ENCODE measurements at regions not wholly inside any gene's neighbourhood (a gene's known extent, or its start where the extent isn't known, plus 50 kb on each side); places are given as distances from the start of the nearest gene placed in this dataset.

DNA sequence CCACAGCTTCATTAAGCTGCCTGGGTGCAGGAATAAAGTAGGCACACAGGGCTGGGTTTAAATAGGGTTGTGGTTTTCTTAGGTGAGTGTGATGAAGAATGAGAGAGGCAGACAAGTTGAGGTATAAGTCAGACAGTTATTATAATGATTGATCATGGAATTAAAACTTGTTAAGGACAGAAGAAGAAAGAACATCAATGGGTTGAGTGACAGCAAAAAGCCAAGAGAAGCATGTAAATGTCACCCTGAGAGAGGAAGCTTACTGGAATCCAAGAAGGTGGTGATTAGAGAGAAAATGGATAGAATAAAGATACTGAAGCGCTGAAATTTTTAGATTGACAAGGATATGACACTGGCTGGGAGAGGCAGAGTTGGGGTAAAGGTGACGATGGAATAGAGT is 325.2 kb upstream of the SLITRK1 start:
- intact Hi-C loops (cut with DNase I, micrococcal nuclease), result no loop called here
- DNase-seq, result no peak
- ATAC-seq, result no peak

GRCh38 chr13:84200971-84201370 is 318.7 kb upstream of the SLITRK1 start:
- intact Hi-C loops (cut with DNase I, micrococcal nuclease), result no loop called here
- DNase-seq (no peak), ATAC-seq (no peak)

- intact Hi-C loops (cut with DNase I, micrococcal nuclease), result no loop called here
- no peak for DNase-seq
- ATAC-seq, result no peak
Observed at GRCh38 chr13:84192125-84192524, 309.9 kb upstream of the SLITRK1 start.

GRCh38 chr13:84191139-84191538 is 308.9 kb upstream of the SLITRK1 start:
- ATAC-seq (no peak), DNase-seq (no peak)
- intact Hi-C loops (cut with DNase I, micrococcal nuclease), result no loop called here

GRCh38 chr13:84187626-84188025 is 305.4 kb upstream of the SLITRK1 start:
- intact Hi-C loops (cut with DNase I, micrococcal nuclease), result no loop called here
- DNase-seq (no peak), ATAC-seq (no peak)

DNA sequence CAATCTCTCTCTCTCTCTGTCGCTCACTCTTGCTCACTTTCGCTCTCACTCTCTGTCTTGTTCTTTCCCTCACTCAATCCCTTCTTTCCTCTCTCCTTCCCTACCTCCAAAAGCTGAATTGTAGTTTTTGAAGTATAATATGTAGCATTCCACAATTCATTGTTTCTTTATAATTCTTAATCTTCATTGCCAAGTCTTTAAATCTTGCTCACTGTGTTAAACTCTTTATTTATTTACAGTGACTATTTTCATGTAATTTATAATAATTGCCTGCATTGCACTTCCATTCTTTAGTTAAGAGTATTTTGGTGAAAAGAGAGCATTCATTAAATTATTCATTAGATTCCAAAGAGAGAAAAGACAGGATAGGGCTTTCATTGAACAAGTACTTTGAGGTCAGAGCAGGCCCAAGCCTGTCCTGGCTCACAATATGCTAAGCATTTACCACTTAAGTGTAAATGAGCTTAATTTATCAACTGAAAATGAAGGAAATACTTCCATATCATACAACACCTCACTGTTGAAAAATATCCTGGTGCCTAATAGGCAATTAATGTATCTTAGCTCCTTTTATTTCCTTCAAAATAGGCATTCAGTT is 257.4 kb upstream of the SLITRK1 start:
- DNase-seq (no peak), ATAC-seq (no peak)
- intact Hi-C loops (cut with DNase I, micrococcal nuclease), result no loop called here

DNA sequence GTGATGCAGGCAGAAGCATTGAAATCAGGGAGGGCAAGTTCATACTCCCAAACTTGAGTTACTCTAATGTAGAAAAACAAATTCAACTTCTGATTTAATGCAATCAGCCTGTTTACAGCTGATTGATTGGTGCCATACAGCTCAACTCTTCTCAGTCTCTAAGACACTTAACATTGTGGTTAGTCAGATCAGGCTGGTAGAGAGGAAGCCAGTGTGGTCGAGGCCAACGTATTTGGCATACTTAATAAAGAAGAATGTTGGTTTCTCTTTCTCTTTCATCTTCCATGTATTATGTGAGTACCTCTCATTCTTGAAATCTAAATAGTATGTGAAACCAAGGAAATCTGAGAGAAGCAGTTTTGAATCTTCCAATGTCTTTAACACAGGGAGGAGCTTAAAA is 255.0 kb upstream of the SLITRK1 start:
- peak in 1 of 2 donors; percentile 12 for DNase-seq
- ATAC-seq, result no peak

DNA sequence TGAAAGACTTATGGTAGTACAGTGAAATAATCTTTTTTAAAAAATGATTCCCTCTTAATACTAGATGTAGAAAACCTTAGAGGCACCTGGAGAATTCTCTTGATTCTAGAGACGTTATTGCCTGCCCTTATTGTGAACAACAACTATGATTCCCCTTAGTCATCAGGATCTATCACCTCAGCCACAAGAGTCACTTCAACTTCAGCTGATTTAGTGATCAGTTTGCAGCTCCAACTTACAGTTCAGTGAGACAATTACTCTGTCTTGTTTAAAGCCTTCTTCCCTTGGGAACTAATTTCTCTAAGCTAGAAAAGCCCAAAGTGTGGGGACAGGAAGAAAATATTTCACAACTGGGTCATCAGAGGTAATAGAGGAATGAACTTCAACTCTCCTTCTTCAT is 254.3 kb upstream of the SLITRK1 start:
- intact Hi-C loops (cut with DNase I, micrococcal nuclease), result no loop called here
- ATAC-seq (no peak), DNase-seq (no peak)

More for the DNA sequence above, 255.0 kb upstream of the SLITRK1 start:
- intact Hi-C loops (cut with DNase I, micrococcal nuclease), result no loop called here

DNA sequence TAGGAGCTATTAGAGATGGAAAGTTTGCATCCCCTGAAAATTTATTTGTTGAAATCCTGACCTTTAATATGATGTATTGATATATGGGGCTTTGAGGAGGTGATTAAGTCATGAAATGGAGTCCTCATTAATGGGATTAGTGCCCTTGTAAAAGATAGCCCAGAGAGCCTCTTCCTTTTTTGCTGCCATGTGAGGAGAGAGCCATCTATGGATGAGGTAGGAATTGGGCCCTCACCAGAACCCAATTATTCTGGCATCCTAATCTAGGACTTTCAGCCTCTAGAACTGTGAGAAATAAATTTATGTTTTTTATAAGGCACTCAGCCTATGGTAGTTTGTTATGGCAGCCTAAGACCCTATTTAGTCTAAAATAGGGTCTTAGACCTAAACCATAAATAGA is 250.2 kb upstream of the SLITRK1 start:
- intact Hi-C loops (cut with DNase I, micrococcal nuclease), result no loop called here
- DNase-seq, result no peak
- no peak for ATAC-seq

DNA sequence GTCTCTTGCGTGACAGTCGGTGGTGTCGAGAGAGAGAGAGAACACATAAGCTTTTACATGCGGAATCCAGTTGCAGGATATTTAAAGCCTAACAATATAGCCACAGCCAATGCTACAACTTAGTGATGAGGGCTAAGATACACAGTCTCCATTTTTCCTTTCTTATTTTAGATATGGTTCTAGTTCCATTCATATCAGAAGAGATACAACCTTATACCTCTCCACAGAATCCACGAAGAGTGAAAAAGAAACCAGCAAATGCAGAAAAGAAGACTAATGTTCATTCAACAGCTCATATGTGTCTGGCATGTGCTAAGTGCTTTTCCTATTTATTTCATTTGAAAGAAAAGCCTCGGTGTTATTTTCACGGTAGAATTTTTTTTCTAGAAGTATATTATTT is 249.0 kb upstream of the SLITRK1 start:
- no peak for ATAC-seq
- intact Hi-C loops (cut with DNase I, micrococcal nuclease), result no loop called here
- no peak for DNase-seq

DNA sequence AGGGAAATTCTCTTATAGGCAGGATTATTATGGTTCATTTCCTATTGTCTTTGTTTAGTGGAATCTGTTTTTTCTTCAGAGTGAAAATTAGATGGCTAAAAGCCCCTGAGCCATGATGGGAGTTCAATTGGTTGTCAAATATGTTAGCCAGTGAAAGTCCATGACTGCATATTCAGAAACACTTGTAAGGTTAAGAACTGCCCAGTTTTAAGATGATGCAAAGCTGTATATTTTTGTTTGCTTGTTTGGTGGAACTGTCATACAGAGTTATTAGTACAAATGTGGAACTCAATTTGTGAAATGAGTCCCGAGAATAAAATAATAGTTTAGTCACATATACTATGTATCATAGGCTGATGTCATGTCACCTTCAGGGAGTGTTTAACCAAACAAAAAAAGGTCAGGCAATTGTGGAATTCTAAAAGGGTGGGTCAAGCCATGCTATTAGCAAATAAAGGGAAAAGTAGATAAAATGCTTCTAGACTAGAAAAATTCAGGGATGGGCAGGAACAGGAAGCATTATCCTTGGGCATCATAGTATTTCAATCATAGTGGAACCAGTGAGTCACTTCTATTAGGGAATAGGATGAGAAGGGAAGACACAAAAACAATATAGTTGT is 248.3 kb upstream of the SLITRK1 start:
- intact Hi-C loops (cut with DNase I, micrococcal nuclease), result no loop called here
- DNase-seq (no peak), ATAC-seq (no peak)

GRCh38 chr13:84129966-84130365 is 247.7 kb upstream of the SLITRK1 start:
- intact Hi-C loops (cut with DNase I, micrococcal nuclease), result no loop called here
- DNase-seq, result no peak
- ATAC-seq, result no peak

GRCh38 chr13:84127597-84128128 is 245.4 kb upstream of the SLITRK1 start:
- DNase-seq (no peak), ATAC-seq (no peak)
- intact Hi-C loops (cut with DNase I, micrococcal nuclease), result no loop called here

DNA sequence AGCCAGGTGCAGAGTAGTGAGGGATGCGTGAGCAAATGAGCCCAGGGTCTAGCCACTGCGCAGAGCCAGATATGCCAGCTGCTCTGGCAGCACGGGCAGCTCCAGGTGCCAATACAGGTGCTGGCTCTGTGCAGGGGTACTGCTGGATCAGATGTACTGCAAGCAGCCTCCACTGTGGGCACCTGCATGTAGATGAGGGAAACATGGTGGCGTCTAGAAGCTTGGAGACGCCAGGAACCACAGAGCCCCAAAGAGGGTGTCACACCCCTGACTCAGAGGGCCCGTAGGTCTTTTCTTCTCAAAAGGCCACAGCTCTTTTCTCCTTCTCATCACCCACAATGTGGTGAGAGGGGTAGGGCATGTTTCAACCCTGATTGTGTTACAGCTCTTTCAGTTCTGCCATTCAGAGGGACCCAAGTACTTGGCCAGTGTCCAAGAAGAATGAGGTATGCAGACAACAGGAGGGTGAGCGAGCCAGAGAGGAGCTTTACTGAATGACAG is 244.4 kb upstream of the SLITRK1 start:
- no peak for DNase-seq
- intact Hi-C loops (cut with DNase I, micrococcal nuclease), result no loop called here
- no peak for ATAC-seq

GRCh38 chr13:84121456-84121855 is 239.2 kb upstream of the SLITRK1 start:
- no peak for DNase-seq
- intact Hi-C loops (cut with DNase I, micrococcal nuclease), result no loop called here
- no peak for ATAC-seq

DNA sequence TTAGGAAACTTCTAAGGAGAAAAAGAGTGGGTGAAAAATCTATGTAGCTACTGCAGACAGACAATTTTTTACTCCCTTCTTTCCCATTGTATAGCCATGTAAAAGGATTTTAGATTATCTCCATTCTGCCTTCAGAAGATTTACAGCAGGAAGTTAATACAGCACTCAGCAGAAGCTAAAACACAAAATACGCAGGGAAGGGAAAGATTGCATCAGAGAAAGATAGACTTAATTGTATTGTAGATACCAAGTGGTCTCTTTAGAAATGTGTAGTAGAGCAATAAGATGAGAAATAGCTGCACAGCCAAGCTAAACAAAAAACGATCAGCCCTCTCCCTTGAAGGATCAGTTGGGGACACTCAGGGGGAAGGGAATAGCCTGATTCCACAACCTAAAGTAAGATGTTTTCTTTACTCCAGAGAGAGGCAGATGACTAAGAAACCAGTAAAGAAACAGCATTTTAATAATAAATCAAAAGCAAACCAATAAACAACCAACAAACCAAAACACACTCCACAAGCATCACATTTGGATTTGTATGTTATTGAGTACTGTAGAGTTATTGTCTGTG is 236.7 kb upstream of the SLITRK1 start:
- intact Hi-C loops (cut with DNase I, micrococcal nuclease), result no loop called here
- no peak for DNase-seq
- ATAC-seq, result no peak

GRCh38 chr13:84098273-84098672 is 216.0 kb upstream of the SLITRK1 start:
- intact Hi-C loops (cut with DNase I, micrococcal nuclease), result no loop called here
- DNase-seq (no peak), ATAC-seq (no peak)

DNA sequence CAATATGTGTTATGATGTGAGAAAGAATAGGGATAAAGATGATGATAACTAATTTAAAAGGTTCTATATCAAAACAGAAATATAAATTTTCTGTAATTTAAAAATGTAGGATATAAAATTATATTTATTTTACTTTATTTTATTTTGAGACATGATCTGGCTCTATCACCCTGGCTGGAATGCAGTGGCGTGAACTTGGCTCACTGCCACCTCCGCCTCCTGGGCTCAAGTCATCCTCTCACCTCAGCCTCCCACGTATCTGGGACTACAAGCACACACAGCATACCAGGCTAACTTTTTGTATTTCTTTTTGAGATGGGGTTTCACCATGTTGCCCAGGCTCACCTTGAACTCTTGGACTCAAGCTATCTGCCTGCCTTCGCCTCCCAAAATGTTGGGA is 214.9 kb upstream of the SLITRK1 start:
- intact Hi-C loops (cut with DNase I, micrococcal nuclease), result no loop called here
- DNase-seq (no peak), ATAC-seq (no peak)

- intact Hi-C loops (cut with DNase I, micrococcal nuclease), result no loop called here
- no peak for DNase-seq
- ATAC-seq, result no peak
Observed at GRCh38 chr13:84096216-84096615, 213.9 kb upstream of the SLITRK1 start.

GRCh38 chr13:84088996-84089395 is 206.7 kb upstream of the SLITRK1 start:
- intact Hi-C loops (cut with DNase I, micrococcal nuclease), result no loop called here
- ATAC-seq (no peak), DNase-seq (no peak)

- DNase-seq (no peak), ATAC-seq (no peak)
- intact Hi-C loops (cut with DNase I, micrococcal nuclease), result no loop called here
Observed at GRCh38 chr13:84086847-84087162, 204.5 kb upstream of the SLITRK1 start.

All from left colon (tissue), 2 donors.